GM12864 (cell line): ENCODE measurements at regions not wholly inside any gene's neighbourhood (a gene's known extent, or its start where the extent isn't known, plus 50 kb on each side); places are given as distances from the start of the nearest gene placed in this dataset.

ENCODE experiments used
- DNase-seq: peaks from one replicate; pipeline ENCODE4 v3.0.0-alpha.2; 2011; ENCODE audit warnings: low read depth
- H3K4me3 ChIP-seq: 2 replicates; pipeline ENCODE4 v1.5.1; 2011; ENCODE audit warnings: mild to moderate bottlenecking, low read depth, low read length, control low read depth
- TF ChIP-seq, protein P1 (sequence below): IDR thresholded peaks from 2 replicates; pipeline ENCODE4 v1.5.1; 2011; ENCODE audit warnings: low read depth, mild to moderate bottlenecking, moderate library complexity, low read length, control low read depth, inconsistent platforms; ENCODE audit errors: missing control alignments

DNA sequence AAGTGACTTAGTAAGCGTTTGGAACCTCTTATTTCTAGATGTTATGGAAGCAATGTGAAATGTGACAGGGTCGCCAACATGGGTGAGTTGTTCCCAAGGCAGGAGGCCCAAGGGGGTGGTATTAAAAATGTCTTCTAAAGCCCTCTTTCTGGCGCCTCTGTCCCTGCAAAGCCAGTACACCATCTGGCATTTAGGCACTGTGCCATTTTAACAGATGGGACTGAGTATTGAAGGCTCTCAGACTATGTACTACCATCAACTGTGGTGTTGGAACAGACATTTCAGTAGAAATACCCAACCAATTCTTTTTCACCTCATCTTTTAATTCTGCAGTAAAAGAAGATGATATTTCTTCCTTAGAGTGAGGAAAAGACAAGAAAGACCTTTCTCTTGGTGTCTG lies 384.5 kb upstream of the MMADHC start:
- DNase-seq: no peak
- TF ChIP-seq, protein P1, sequence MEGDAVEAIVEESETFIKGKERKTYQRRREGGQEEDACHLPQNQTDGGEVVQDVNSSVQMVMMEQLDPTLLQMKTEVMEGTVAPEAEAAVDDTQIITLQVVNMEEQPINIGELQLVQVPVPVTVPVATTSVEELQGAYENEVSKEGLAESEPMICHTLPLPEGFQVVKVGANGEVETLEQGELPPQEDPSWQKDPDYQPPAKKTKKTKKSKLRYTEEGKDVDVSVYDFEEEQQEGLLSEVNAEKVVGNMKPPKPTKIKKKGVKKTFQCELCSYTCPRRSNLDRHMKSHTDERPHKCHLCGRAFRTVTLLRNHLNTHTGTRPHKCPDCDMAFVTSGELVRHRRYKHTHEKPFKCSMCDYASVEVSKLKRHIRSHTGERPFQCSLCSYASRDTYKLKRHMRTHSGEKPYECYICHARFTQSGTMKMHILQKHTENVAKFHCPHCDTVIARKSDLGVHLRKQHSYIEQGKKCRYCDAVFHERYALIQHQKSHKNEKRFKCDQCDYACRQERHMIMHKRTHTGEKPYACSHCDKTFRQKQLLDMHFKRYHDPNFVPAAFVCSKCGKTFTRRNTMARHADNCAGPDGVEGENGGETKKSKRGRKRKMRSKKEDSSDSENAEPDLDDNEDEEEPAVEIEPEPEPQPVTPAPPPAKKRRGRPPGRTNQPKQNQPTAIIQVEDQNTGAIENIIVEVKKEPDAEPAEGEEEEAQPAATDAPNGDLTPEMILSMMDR: no peak
- no peak overlapping the region for H3K4me3 ChIP-seq

DNA sequence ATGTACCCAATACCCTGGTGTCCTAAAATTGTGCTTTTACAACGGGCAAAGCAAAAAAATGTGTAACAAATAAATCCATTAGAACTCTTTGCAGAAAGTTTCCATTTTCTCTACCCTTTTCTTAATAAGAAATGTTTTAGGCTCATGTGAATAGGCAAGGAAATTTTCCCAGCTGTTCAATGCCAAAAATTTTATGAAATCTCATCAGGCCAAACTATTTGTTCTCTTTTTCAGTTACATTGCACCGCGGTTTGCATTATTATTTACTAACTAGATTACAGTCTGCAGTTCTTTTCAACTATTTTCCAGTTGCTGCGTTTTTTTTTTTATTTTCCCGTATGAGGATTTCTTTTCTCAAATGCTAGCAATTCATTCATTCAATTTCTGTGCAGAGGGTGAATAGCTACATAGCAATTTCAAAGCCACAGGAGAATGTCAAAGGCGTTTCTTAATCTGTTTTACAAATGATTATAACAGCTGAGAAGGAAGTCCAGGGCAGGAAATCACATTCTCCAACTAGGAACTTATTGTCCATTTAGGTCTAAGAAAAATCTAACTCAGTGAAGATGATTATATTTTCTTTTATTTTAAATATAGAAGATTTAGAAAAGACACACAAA lies 367.5 kb upstream of the MMADHC start:
- TF ChIP-seq, protein P1: no peak
- no peak overlapping the region for H3K4me3 ChIP-seq
- no peak for DNase-seq

DNA sequence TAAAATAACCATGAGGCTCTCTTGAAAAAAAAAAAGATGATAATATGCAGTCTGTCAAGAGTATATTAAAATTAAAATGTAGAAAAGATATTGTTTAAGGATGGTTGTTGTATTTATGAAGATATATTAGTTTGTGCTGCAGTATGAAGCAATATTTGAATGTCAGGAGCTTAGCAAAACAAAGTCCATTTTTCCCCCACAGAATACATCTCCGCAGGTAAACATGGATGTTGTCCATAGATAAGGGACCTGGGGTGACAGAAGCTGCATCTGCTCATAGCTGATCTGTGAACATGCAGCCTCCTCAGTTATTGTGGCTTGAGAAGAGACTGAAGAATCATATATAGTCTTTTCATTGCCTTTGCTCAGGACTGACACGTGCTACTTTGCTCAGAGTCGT lies 366.1 kb upstream of the MMADHC start:
- no peak overlapping the region for H3K4me3 ChIP-seq
- TF ChIP-seq, protein P1: no peak
- no peak for DNase-seq

DNA sequence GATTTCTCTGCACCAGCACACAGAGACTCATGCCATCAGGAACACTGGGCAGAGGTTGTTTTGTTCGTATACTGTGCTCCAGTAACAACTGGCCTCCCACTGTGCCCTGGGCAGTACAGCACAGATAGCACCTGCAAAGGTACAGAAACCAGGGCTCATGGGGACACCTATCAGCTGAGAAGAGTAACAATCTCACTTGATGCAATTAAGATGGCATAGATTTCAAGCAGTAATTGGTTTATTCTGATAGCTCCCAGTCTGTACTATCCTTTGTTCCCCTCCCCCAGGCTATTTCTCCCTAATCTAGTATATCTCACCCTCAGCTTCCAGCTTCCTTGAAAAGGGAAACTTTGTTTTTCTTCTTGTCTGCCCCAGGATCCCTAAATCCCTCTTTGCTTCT lies 343.9 kb upstream of the MMADHC start:
- TF ChIP-seq, protein P1: no peak
- no peak overlapping the region for H3K4me3 ChIP-seq
- no peak for DNase-seq

DNA sequence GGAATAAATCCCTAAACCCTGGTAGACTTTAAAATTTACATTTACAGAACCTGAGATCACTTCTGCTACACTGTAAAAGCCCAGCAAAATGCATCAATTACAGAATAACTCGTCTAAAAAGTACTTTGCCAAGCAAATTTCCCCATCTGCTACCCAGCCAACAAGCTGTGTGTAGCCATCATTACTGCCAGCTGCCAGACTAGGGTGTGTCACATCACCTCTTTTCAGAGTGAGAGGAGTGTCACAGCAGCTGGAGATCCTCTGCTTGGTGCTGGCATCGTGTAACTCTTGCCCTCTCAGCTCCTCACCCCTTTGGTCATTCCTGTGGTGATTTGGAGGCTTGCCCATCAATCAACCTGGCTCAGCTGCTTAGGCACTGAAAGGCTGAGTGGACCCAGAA lies 340.4 kb upstream of the MMADHC start:
- TF ChIP-seq, protein P1: no peak
- no peak overlapping the region for H3K4me3 ChIP-seq
- DNase-seq: no peak

DNA sequence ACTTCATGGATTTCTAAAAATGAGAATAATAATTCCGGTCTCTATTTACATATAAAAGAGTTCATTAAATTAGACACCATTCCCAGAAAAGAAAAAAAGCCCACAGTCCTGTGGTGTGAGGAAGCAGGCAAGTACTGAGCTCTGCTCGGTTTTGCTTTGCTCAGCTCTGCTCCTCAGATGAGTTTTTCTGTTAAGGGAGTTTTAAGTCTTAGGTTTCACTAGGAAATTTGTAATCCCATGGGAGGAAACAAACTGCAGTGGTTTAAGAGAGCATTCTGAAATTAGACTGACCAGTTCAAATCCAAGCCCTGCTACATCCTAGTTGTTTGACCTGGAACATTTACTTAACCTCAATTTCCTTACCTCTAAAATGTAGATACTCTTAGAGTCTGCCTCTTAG lies 338.6 kb upstream of the MMADHC start:
- no peak for DNase-seq
- no peak overlapping the region for H3K4me3 ChIP-seq
- TF ChIP-seq, protein P1: no peak

DNA sequence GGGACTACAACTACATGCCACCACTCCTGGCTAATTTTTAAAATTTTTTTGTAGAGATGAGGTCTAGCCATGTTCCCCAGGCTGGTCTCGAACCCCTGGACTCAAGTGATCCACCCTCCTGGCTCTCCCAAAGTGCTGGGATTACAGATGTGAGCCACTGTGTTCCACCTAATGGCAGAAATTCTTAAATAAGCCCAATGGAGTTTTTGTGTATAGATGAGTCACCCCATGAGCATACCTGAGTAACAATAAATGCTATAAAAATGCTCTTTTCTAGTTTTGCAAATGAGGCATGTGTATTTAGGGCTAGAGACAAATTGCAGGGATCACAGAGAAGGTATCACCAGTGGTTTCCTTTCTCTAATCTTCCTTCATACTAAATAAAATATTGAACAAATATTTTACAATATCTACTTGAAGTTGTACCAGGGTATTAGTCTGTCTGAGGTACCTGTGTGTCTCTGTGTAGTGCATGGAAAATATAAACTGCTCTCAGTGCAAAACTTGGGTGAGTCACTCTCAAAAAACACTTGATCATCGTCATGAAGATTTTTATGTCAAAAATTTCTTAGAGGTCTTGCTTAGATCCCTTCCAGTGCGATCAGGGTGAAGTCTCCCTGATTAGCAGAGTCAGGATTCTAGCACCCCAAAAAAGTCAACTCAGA lies 337.1 kb upstream of the MMADHC start:
- TF ChIP-seq, protein P1: no peak
- DNase-seq: no peak
- H3K4me3 ChIP-seq: no peak overlapping the region
